COR-L47 (cell line): ENCODE measurements at regions not wholly inside any gene's neighbourhood (a gene's known extent, or its start where the extent isn't known, plus 50 kb on each side); places are given as distances from the start of the nearest gene placed in this dataset.
A peak's percentile ranks its signal among the peaks of the same experiment; 100 is the strongest.
"Not testable (repeated sequence)": the region's sequence is repeated elsewhere in the genome, so short reads cannot be mapped to it uniquely, and the experiment has no call there.

Experiments
- DNase-seq: peaks from one replicate; lab custom pipeline; 2025; lab: John Stamatoyannopoulos, UW

DNA sequence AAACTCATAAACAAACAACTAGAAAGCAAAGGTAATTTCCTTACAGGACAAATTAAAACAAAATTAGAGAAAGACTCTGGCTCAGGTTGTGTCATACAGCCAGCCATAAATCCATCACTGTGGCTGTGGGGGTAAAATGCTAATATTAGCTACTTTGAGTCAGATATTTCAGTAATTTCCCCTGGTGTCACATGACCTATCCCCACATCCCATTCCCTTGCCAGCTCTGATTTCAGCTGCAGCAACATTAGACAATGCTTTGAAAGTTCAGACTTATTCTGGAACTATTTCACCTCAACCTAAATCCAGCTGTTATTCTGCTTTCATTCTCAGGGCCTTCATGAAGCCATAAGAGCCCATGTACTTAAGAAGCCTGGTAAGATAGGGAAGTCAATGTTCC, 55.3 kb downstream of the RPL10L start:
- no peak for DNase-seq

DNA sequence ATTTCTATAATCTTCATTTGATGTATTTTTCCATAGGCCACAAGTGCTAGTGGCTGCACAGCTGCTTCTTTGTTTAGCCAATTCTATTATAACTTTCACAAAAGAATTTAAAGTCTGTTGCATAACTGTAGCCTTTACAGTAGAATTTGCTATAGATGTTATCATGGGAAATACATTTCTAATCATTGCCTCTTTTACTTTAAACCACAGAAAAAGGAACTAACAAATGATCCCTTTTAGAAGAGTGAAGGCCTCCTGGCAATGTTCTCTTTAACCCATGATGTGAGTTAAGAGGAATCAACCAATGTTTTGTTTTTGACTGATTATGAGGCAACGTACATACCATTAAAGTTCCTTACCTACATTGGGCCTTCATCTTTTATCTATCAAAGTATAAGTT, 68.8 kb downstream of the RPL10L start:
- no peak for DNase-seq

DNA sequence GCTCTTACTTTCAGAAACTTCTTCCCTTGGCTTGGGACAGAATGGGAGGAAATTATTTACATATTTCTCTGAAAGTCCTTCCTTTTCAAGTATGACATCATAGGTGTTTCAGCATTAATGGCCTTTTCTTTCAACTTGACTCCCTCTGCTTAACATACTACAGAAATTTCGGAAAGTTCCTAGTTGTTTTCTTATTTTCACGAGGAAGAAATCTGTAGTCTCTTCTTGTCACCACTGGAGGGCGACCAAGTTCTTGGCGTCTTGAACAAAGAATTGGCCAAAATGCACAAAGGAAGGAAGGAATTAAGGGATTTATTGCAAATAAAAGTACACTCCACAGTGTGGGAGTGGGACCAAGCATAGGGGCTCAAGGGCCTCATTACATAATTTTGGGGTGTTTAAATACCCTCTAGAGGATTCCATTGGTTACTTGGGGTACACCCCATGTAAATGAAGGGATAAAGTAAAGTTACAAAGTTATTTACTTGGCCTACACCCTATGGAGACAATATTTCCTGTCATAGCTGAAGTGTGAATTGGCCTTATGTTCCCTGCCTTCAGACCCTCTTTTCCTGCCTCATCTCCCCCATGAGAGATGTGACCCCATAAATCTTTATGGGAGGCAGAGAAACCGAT, 70.4 kb downstream of the RPL10L start:
- peak; percentile 20 for DNase-seq

DNA sequence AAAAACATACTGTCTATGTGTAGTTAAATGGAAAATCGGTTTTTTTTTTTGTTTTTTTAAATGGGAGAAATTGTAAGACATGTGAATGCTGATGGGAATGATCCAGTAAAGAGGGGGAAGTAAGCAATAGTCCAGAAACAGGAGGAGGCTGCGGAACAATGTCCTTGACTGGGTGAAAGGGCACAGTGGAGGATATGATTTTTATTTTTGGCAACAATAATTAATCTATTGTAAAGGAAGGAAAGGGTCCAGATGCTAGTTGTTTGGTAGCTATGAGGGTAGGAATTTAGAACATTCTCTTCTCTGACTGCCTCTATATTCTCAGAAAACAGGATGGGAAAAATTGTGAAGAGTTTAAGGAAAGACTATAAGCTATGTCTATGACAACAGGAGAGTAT, 76.6 kb downstream of the RPL10L start:
- no peak for DNase-seq

DNA sequence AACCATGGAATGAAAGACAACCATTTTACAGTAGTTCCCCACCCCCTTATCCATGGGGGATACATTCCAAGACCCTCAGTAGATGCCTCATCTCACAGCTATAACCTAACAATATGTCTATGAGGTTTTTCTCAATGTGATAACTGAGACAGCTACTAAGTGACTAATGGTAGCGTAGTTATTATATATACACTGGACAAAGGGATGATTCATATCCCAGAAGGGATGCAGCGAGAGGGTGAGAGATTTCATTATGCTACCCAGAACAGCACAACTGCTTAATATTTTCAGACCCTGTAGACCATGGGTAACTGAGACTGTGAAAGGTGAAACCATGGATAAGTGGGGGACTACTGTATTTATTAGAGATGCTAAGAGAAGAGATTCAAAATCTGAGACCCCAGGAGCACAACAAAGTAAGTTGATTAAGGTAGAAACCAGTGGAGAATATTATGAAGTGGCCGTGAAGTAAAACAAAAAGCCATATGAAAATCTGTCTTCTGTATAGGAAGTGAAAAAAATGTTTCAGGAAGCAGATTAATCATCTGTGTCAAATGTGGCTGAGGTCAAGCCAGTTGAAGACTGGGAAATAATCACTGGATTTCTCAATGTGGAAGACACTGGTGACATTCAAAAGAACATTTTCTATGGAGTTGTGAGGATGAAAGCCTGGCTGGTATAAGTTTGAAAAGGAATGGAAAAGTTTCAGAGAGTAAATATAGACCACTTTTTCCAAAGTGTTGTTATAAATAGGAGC, 77.2 kb downstream of the RPL10L start:
- DNase-seq = no peak

DNA sequence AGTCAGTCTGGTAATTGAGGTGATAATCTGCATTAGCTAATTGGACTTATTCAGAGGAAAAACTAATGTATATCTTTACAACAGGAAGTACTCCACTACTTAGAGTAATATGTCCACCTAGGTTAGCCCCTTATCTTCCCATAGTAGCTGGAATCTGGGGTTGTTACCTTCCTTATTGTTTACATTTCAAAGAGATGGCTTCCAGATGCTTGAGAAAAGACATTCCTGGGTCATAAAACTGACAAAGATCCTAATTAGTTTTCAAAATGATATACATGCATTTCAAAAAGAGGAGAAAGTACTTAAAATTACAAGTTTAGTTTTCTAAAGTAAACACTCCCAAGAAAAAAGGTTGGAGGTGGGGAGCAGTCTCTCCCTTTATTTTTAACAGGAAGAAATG, 78.1 kb downstream of the RPL10L start:
- DNase-seq = no peak

DNA sequence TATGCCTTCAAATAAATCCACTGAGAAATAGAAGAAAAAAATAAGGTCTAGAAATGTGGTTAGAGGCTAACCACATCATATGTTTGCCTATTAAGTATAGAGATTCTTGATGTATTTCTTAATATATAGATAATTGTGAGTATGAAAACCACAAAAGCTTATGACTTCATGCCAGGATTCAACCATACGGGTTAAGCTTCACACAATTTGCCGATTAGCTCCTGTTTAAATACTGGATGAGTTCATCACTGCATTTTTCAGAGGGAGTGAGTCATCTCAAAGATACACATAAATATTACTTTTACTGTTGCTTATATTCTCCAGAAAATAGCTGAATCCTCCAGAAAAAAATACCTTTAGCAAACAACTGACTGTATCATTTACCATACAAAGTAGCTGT, 79.6 kb downstream of the RPL10L start:
- DNase-seq = no peak

DNA sequence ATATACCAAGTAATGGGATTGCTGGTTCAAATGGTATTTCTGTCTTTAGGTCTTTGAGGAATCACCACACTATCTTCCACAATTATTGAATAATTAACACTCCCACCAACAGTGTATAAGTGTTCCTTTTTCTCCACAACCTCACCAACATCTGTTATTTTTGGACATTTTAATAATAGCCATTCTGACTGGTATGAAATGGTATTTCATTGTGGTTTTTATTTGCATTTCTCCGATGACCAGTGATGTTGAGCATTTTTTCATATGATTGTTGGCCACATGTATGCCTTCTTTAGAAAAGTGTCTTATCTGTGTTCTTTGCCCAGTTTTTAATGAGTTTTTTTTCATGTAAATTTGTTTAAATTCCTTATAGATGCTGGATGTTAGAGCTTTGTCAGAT, 83.4 kb downstream of the RPL10L start:
- DNase-seq = not testable (repeated sequence)

DNA sequence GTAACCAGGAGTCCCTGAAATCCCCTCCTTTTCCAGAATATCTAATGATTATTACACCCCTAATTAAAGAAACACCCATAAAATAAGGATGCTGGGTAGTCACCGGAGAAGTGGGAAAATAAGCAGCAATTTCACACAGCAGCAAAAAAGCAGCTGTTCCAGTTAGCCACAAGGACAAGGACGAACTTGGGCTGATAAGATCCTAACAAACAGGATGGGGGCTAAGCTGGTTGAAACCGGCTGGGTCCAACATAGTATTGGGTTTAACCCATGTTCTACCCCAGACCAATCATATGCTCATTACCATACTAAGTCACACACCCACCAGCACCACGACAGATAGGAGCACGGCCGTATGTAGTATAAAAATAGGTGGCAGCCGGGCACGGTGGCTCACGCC, 100.7 kb downstream of the RPL10L start:
- no peak for DNase-seq

DNA sequence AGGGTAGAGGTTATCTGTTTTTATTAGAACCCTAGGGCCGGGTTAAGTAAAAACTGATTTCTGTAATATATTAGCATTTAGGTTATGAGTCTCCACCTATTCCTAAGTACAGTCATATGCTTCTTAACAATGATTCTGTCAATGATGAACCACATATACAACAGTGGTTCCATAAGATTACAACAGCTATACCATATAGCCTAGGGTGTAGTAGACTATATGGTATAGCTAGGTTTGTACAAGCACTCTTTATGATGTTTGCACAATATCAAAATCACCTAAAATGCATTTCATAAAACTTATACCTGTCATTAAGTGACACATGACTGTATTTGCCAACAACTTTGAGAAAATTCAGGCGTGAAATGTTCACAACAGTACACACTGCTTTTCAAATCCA, 110.6 kb downstream of the RPL10L start:
- no peak for DNase-seq

DNA sequence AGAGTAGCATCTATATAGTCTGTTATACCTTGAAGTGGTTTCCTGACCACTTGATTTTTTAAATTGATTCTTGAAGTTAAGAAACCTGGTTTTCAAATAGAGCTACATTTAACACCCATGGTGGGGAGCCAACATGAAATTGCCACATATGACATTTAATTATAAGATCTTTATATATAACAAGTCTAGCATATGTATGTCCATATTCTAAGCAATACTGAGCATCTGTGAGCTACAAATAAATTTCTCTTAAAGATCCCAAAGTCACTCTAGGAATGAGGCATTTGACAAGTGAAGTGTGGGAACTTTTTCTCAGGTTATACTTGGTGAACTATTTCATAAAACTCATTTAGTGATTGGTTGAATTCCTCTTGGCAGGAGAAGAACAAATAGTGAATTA, 132.5 kb downstream of the RPL10L start:
- no peak for DNase-seq

DNA sequence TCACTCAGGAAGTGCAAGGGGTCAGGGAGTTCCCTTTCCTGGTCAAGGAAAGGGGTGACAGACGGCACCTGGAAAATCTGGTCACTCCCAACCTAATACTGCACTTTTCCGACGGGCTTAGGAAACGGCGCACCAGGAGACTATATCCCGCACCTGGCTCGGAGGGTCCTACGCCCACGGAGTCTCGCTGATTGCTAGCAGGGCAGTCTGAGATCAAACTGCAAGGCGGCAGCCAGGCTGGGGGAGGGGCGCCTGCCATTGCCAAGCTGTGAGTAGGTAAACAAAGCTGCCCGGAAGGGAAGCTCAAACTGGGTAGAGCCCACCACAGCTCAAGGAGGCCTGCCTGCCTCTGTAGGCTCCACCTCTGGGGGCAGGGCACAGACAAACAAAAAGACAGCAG, 142.8 kb downstream of the RPL10L start:
- not testable (repeated sequence) for DNase-seq

DNA sequence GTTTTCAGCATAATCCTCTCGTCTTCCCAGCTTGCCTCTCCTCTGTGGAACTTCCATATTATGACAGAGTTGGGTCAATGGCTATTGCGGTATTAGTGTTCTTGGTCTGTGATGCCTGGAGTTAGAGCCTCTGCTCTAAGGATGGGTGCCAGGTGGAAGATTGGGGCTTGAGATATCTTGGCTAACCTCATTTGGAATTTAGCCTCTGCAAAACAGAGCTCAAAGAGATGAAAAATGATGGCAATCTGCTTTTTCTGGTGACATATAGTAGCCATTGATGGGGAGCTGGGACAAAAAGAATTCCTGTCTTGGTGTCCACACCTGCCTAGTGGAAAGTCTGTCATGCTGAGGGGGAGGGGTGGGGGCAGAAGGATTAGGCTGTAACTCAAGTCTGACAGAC, 152.1 kb downstream of the RPL10L start:
- no peak for DNase-seq

DNA sequence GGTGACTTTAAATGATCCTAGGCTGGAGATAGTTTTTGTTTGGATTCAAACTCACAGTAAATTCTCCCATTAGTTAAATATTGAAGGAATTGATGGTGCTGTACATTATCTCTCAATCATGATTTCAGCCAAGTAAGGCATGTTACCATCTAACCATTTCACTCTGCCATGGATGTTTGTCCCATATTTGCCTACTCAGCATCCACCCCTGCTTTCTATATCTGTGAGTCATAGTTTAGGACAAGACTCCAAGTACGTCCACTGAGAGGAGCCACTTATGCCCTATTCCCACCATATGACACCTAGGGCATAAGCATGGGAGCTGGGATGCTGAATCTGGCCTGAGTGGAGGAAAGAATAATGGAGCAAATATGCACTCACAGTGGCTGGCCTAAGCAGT, 155.2 kb downstream of the RPL10L start:
- no peak for DNase-seq

DNA sequence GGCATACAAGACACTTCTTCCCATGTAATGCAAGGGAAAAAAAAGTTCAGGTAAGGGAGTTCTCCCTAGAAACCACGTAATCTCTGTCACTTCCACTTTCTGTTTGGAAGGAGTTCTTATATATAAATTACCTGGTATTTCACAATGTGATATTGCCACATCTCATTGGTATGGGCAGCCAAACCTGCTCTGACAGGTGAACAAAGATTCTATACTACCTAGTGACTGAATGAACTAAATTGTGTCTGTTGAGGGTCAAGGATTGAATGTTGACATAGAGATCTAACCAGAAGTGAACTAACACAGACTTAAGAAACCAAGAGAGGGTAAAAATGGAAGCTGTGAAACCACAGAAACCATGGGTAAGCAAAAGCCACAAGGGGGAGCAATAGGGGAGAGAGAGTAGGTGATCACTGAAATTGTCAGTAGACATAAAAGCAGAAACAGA, 161.3 kb downstream of the RPL10L start:
- DNase-seq = peak; percentile 1

DNA sequence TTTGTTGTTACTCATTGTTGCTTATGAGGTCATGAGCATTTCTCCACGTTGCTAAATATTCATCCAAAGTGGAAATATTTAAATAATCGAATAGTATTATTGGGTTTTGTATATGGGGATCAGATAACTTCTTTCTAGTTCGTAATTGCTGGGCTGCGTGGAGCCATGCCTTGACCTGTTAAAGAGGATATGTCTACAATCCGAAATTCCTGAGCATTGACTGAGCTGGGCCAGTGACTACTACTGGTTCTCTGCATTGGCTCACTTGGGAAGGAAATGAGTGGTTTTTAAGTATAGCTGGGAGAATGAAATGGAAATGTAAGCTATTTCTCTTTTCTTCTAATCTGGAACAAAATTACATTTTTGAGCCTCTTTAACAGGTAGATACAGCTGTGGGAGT, 163.2 kb downstream of the RPL10L start:
- no peak for DNase-seq

DNA sequence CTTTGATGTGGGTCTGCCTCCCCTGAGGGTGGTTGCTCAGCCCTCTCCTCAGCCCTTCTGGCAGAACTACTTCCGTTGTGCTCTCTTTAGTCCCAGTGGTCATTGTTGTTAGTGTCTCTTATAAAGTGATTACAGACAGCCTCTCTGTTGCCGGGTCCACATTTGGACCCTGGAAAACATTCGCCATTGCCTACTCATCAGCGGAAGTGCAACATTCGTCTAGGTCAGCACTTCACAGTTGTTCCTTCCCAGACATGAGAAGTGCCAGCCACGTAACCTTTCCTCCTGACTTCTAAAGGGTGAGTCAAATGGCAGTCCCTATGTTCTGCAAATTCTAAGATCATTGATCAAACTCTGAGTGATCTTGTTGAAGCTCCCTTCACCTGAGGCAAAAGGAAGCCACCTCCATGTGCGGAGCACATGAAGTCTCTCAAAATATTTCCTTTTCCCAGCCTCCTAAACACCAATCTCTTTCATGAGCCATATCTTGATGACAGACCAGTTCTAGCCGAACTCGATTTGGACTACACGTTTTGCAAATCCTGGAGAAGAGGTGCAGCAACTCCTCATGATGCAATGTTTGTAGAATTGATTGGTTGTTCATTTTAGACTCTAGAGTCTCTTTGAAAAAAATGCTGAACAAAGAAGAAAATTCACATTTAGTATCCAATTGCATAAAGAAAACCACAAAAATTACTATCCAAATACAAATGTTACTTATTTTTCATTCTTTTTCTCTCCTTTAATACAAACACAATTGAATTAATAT, 163.8 kb downstream of the RPL10L start:
- DNase-seq = no peak

DNA sequence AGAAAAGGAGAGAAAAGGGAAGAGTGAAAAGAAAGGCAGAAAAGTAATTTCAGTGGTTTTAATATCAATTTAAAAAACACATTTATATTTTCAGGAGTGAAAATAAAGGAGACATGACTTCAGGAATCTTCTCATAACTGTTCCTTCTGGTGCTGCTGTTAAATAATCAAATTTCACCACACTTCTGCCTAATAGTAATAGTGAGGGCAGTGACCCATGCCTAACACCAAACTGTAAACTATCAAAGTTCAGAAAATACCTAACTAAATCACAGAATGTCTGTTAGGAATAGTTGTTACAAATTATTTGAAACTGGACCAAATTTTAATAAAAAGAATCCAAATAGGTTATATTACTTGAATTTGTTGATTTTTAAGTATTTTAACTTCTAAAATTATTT, 169.4 kb downstream of the RPL10L start:
- no peak for DNase-seq

DNA sequence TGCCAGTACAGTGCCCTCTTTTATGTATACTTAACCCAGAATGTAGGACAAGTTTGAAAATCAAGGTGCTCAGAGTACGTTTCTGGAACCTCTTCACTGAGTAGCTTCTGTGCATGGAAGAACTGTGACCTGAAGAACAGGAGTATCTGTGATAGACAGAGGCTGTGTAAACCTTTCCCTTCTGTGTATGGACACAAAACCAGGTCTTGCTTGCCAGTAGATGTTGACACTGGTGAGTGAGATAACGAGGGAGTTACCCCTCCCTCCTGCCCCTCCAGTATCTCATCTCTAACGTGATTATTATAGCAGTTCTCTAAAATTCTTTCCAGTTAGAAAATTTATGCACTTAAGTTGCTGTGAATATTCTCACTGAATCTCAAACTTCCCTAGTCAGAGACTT, 170.8 kb downstream of the RPL10L start:
- no peak for DNase-seq

DNA sequence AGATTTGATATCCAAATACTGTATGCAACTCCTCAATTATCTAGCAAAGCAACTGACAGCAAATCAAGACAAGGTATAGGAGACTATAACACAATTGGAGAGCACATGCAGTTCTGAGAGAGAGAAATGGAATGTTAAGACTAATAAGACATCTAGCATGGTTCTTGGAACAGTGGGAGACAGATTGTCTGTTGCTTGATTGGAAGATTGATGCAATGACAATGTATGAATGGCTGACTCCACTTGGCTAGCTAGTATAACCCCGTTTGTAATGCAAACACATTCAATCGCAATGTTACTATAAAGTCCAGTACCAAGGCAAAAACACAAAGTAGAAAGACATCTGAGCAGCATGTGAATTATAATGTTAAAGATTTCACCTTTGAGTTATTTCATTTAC, 179.3 kb downstream of the RPL10L start:
- DNase-seq = no peak

DNA sequence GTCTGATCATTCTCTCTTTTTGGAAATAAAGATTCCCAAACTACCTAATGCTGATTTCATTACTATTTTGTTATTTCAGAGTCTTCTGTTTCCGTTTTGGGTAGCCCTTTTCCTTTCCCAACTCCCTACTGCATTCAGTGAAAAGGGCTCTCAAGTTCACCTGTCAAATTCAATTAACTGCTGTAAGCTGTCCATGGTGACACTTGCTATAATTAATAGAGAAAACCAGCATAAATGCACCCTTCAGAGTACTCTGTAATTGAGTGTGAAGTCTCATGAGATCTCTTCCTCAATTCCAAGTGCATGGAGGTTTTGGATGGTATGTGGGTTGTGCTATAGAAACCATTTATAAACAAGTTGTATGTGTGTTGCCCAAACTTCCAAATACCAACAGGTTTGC, 187.2 kb downstream of the RPL10L start:
- DNase-seq = no peak

DNA sequence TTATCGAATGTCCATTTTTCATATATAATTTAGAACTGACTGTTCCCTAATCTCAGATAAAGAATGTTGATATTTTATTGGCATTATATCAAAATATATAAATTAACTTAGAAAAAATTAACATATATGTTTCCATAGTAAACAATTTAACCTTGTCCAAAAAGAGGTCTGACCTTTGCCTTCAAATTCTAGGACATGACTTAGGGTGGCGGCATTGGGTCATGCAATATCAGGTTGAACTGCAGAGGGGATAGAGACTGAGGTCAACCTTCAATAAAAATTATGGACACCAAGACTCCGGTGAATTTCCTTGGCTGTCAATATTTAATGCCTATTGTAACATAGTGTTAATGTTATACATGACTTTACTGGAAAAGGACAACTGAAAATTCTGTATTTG, 199.8 kb downstream of the RPL10L start:
- DNase-seq = no peak

DNA sequence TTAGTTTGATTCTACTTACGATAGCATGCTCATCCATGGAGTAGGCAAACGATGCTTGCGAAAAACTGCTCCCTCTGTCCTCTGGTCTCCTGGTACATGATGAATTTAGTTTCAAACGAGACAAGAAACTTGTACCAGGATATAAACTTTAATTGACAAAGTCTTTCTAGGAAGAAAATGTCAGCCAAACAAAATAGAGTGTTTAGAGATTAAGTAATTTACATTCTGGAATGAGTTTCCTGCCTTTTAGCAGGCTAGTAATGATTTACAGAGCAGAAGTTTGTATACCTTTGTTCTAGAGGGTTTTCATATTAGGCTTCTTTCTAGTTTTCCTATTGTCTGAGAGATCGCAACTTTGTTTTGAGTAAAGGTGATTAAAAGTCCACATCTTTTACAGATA, 206.9 kb downstream of the RPL10L start:
- DNase-seq = no peak
